Activated T-helper 17 cell treated with anti-CD3 and anti-CD28 coated beads, Interleukin-2, amount 50 U/mL, for 72 hours (primary cell): ENCODE measurements at regions not wholly inside any gene's neighbourhood (a gene's known extent, or its start where the extent isn't known, plus 50 kb on each side); places are given as distances from the start of the nearest gene placed in this dataset.
A peak's percentile ranks its signal among the peaks of the same experiment; 100 is the strongest.
"Not testable (repeated sequence)": the region's sequence is repeated elsewhere in the genome, so short reads cannot be mapped to it uniquely, and the experiment has no call there.

Source experiments
- ATAC-seq: fragments of 150-1000 bp; cut with Tn5 transposase; replicated peaks from 2 replicates; pipeline ENCODE4 v1.10.0; 2021; ENCODE audit warnings: mild to moderate bottlenecking, moderate library complexity
- H3K27ac Mint-ChIP-seq: one replicate; pipeline ENCODE4 v1.8.0; 2022; ENCODE audit warnings: mixed read lengths
- H3K27me3 Mint-ChIP-seq: one replicate; pipeline ENCODE4 v1.8.0; 2022; ENCODE audit warnings: mixed read lengths
- H3K36me3 Mint-ChIP-seq: one replicate; pipeline ENCODE4 v1.8.0; 2022; ENCODE audit warnings: low read depth, mild to moderate bottlenecking, mixed read lengths
- H3K4me1 Mint-ChIP-seq: one replicate; pipeline ENCODE4 v1.8.0; 2022; ENCODE audit warnings: mixed read lengths
- H3K4me3 Mint-ChIP-seq: one replicate; pipeline ENCODE4 v1.8.0; 2022; ENCODE audit warnings: mild to moderate bottlenecking, mixed read lengths
- H3K9me3 Mint-ChIP-seq: one replicate; pipeline ENCODE4 v1.8.0; 2022; ENCODE audit warnings: mixed read lengths

DNA sequence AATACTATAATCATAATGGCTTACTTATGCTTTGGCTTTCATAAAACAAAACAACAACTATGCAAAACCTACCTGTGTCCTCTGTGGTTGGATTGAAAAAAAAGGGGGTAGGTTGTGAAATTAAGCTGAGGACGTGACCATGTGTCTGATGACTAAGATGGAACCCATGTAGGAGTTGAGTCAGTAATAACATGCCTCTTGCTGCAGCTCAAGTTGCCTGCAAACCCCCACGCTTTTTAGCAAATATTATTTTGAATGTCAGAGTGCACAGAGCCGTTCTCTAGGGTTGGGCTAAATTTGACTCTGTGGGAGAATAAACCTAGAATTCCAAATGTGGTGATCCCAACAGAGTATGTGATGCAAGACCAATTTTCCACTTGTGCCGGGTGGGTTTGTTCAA lies 209.3 kb downstream of the KCNRG start:
- H3K27me3 Mint-ChIP-seq = peaks cover 8% of the 10 kb centered on the region
- peak overlapping the region; percentile 35 for H3K27ac Mint-ChIP-seq
- no peaks in the 10 kb centered on the region for H3K36me3 Mint-ChIP-seq
- H3K4me3 Mint-ChIP-seq = peak overlapping the region; percentile 42
- peak; percentile 64 for ATAC-seq
- peaks cover 61% of the 10 kb centered on the region for H3K4me1 Mint-ChIP-seq
- H3K9me3 Mint-ChIP-seq = peaks cover 4% of the 10 kb centered on the region

GRCh38 chr13:50225193-50226155 lies 210.2 kb downstream of the KCNRG start:
- ATAC-seq = no peak
- H3K9me3 Mint-ChIP-seq = no peaks in the 10 kb centered on the region
- peaks cover 8% of the 10 kb centered on the region for H3K27me3 Mint-ChIP-seq
- peak overlapping the region; percentile 35 for H3K27ac Mint-ChIP-seq
- H3K4me1 Mint-ChIP-seq = peaks cover 69% of the 10 kb centered on the region
- no peaks in the 10 kb centered on the region for H3K36me3 Mint-ChIP-seq
- H3K4me3 Mint-ChIP-seq = peak overlapping the region; percentile 63

DNA sequence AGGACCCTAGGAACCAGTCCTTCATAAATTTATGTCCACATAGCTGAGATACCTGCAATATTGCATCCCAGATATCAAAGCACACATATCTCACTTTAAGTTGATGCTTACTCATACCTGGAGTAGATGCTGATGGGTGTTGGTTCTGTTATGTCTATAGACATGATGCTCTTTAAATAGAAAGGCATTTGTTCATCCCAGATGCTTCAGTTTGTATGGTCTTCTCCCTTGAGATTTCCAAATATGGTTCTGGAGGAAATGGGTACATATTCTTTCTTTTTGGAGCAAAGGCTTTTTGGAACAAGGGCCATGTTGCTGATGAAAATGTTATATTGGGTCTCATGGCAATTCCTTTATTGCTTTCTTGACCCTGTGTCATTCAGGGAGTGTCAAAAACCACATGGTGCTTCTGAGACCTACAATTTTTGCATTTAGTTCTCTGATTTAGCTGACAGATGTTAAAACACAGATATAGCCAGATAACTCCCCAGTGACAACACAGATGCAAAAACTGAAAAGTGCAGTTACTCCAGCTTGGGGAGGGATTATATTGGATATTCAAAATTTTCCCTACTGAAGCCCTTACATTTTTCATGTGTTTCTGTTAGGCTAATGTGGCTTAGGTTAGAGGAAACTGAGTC lies 211.4 kb downstream of the KCNRG start:
- Mint-ChIP-seq H3K4me3 (peak overlapping the region; percentile 63), H3K9me3 (no peaks in the 10 kb centered on the region), H3K36me3 (no peaks in the 10 kb centered on the region), H3K27me3 (peaks cover 2% of the 10 kb centered on the region), H3K27ac (peak overlapping the region; percentile 82), H3K4me1 (peaks cover 68% of the 10 kb centered on the region)
- peak; percentile 47 for ATAC-seq

GRCh38 chr13:50227361-50227760 lies 212.1 kb downstream of the KCNRG start:
- Mint-ChIP-seq H3K9me3 (no peaks in the 10 kb centered on the region), H3K27me3 (peaks cover 2% of the 10 kb centered on the region), H3K36me3 (no peaks in the 10 kb centered on the region), H3K27ac (peak overlapping the region; percentile 82), H3K4me3 (peak overlapping the region; percentile 63), H3K4me1 (peaks cover 63% of the 10 kb centered on the region)
- ATAC-seq = peak; percentile 77

DNA sequence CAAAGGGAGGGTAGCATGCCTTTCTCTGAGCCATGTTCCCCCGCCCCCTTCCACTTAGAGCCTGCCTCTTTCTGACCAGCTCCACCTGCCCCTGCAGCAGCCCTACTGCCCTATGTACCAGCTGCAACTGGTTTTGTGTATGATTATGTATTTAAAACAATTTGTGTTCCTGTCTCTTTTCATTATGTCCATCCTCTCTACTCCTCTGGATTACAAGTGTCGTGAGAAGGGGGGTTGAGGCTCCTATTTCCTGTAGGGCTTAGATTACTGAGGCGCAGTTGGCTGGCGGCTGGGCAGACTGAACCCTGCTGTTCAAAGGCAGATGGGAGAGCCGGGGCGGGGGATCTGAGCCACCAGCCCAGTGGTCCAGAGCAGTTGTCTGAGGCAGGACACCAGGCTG lies 213.3 kb downstream of the KCNRG start:
- Mint-ChIP-seq H3K27ac (no peak overlapping the region), H3K9me3 (no peaks in the 10 kb centered on the region), H3K36me3 (no peaks in the 10 kb centered on the region), H3K4me1 (peaks cover 57% of the 10 kb centered on the region), H3K4me3 (peak overlapping the region; percentile 63), H3K27me3 (peaks cover 6% of the 10 kb centered on the region)
- no peak for ATAC-seq

GRCh38 chr13:50229960-50230661 lies 214.9 kb downstream of the KCNRG start:
- peak; percentile 4 for ATAC-seq
- no peaks in the 10 kb centered on the region for H3K36me3 Mint-ChIP-seq
- no peak overlapping the region for H3K27ac Mint-ChIP-seq

GRCh38 chr13:50230662-50230978 lies 215.4 kb downstream of the KCNRG start:
- H3K4me1 Mint-ChIP-seq = peaks cover 49% of the 10 kb centered on the region
- no peaks in the 10 kb centered on the region for H3K9me3 Mint-ChIP-seq
- H3K27ac Mint-ChIP-seq = no peak overlapping the region
- peaks cover 4% of the 10 kb centered on the region for H3K27me3 Mint-ChIP-seq
- H3K4me3 Mint-ChIP-seq = peak overlapping the region; percentile 3
- ATAC-seq = no peak
- H3K36me3 Mint-ChIP-seq = no peaks in the 10 kb centered on the region

More at GRCh38 chr13:50229960-50230661, 214.9 kb downstream of the KCNRG start:
- H3K4me1 Mint-ChIP-seq = peaks cover 46% of the 10 kb centered on the region
- H3K9me3 Mint-ChIP-seq = no peaks in the 10 kb centered on the region
- peak overlapping the region; percentile 3 for H3K4me3 Mint-ChIP-seq
- peaks cover 4% of the 10 kb centered on the region for H3K27me3 Mint-ChIP-seq

GRCh38 chr13:50233574-50233973 lies 218.3 kb downstream of the KCNRG start:
- not testable (repeated sequence) for H3K4me3 Mint-ChIP-seq, H3K27ac Mint-ChIP-seq, H3K27me3 Mint-ChIP-seq, H3K36me3 Mint-ChIP-seq, ATAC-seq, H3K9me3 Mint-ChIP-seq
- peaks cover 41% of the 10 kb centered on the region for H3K4me1 Mint-ChIP-seq

DNA sequence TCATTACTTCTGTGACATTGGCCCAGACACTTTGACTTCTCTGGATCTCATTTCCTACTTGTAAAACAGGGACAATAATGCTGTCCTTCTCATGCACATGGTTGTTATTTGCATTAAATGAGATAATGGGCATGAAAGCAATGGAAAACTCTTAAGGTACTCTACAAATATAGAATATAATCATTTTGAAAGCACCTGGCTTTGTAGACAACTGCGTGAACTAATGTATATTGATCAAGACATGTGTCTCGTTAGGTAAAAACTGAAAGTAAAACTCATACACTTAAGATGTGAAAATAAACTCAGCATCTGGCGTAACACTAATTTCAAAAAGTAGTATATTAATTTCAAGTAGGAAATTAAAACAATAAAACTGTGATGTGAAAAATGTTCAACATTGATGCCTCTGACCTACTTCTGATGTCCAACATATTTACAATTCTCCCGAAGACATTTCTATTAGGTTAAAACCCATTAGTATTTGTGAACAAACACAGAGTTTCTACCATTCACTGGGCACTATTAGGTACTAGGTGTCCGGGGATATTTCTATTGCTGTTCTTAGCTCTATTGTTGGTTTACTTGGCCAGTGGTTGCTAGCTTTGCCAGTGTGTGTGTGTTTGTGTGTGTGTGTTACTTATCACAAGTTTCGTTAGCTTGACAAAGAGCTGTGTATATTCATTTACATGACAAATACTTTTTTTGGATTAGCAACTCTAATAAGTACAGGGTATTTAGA lies 220.5 kb downstream of the KCNRG start:
- Mint-ChIP-seq H3K27ac (peak overlapping the region; percentile 97), H3K4me1 (peaks cover 42% of the 10 kb centered on the region), H3K4me3 (peak overlapping the region; percentile 78), H3K36me3 (peaks cover 8% of the 10 kb centered on the region), H3K9me3 (no peaks in the 10 kb centered on the region), H3K27me3 (peaks cover 4% of the 10 kb centered on the region)
- ATAC-seq = no peak

- peak; percentile 89 for ATAC-seq
- Mint-ChIP-seq H3K36me3 (peaks cover 8% of the 10 kb centered on the region), H3K9me3 (no peaks in the 10 kb centered on the region), H3K4me1 (peaks cover 40% of the 10 kb centered on the region), H3K4me3 (peak overlapping the region; percentile 78), H3K27me3 (peaks cover 4% of the 10 kb centered on the region), H3K27ac (peak overlapping the region; percentile 97)
Measured at GRCh38 chr13:50236898-50237318, 221.7 kb downstream of the KCNRG start.

DNA sequence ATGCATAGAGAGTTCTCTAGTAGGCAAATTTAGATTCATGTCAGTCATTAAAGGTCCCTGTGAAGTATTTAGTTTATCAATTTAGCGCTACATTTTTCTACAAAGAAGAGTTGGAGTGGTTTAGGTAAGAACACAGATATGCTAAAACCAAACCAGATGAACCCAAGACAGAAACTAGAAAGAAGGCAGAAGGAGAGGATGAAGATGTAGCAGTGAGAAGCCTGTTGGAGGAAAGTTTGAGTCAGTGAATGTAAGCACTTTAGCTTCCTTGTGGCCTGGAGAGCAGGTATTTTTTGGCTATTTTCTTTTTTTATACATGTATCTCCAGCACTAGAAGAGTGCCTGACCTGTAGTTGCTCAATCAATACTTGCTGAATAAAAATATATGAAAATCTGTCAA lies 223.7 kb downstream of the KCNRG start:
- Mint-ChIP-seq H3K27ac (peak overlapping the region; percentile 97), H3K27me3 (peaks cover 5% of the 10 kb centered on the region)
- peak; percentile 57 for ATAC-seq

DNA sequence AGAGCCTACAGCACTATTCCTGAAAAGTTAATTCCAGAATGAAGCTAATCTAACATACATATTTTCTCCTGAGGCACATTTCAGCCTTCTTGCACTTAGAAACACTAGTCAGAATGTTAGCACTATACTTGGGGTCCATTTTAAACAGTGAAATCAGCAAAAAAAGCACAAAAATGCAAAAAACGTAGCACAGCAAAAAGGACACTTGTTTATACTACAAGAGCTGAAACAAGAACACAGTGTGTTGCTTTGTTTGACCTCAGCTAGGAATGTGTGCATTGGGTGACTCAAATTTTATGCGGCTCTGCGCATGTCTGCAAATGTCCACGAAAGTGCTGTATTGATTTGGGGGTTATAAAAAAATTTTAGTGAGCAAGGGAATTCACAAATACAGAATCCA lies 226.2 kb downstream of the KCNRG start:
- Mint-ChIP-seq H3K27me3 (peaks cover 5% of the 10 kb centered on the region), H3K4me3 (no peak overlapping the region), H3K36me3 (peaks cover 7% of the 10 kb centered on the region), H3K27ac (no peak overlapping the region), H3K9me3 (no peaks in the 10 kb centered on the region), H3K4me1 (peaks cover 49% of the 10 kb centered on the region)
- ATAC-seq = no peak

More for the DNA sequence above, 223.7 kb downstream of the KCNRG start:
- H3K9me3 Mint-ChIP-seq = no peaks in the 10 kb centered on the region
- H3K36me3 Mint-ChIP-seq = peaks cover 8% of the 10 kb centered on the region
- peaks cover 44% of the 10 kb centered on the region for H3K4me1 Mint-ChIP-seq
- H3K4me3 Mint-ChIP-seq = peak overlapping the region; percentile 78

- Mint-ChIP-seq H3K4me3 (peak overlapping the region; percentile 8), H3K9me3 (no peaks in the 10 kb centered on the region), H3K27me3 (peaks cover 5% of the 10 kb centered on the region), H3K27ac (peak overlapping the region; percentile 77), H3K36me3 (no peaks in the 10 kb centered on the region), H3K4me1 (peaks cover 44% of the 10 kb centered on the region)
- ATAC-seq = no peak
Measured at GRCh38 chr13:50243931-50244330, 228.7 kb downstream of the KCNRG start.

DNA sequence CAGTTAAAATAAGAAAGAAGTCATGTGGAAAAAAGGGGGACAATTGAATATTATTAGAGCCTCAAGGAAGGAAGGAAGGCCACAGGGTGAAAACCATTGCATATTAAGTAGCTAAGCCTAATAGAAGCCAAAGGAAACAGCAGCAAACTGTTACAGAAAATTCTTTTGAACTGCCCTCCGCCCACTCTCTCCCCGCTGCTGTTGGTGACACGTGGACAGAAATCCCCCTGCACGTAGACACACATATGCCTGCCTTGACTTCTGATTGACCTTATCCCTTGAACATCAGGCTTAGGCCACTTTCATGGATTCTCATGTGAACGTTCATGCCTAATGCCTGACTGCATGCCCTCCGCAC lies 229.1 kb downstream of the KCNRG start:
- peak overlapping the region; percentile 77 for H3K27ac Mint-ChIP-seq
- H3K27me3 Mint-ChIP-seq = peaks cover 5% of the 10 kb centered on the region
- H3K36me3 Mint-ChIP-seq = no peaks in the 10 kb centered on the region
- H3K4me1 Mint-ChIP-seq = peaks cover 43% of the 10 kb centered on the region
- H3K9me3 Mint-ChIP-seq = no peaks in the 10 kb centered on the region
- H3K4me3 Mint-ChIP-seq = peak overlapping the region; percentile 63
- ATAC-seq = no peak
